ENCODE measurements at regions not wholly inside any gene's neighbourhood (a gene's known extent, or its start where the extent isn't known, plus 50 kb on each side); places are given as distances from the start of the nearest gene placed in this dataset.
A peak's percentile ranks its signal among the peaks of the same experiment; 100 is the strongest.

- Histone ChIP-seq H3K4me1 (ENCODE audit: control insufficient read depth, extremely low read depth, insufficient read depth, low read length) (no peaks in the 10 kb centered on the region), H3K4me3 (replicated peaks in 1 of 3; ENCODE audit: insufficient read depth in 1 of 3, low read depth in 1 of 3, low read length in 3 of 3) (no peak overlapping the region), H3K27ac (ENCODE audit: insufficient read depth, low read depth, low read length) (no peak overlapping the region), H3K4me2 (ENCODE audit: insufficient read depth, low read length) (no peak overlapping the region), H4K20me1 (replicated peaks; ENCODE audit: control insufficient read depth, extremely low read depth, insufficient read depth, low read length) (no peaks in the 10 kb centered on the region), H3K79me2 (ENCODE audit: control insufficient read depth, insufficient read depth, low read length) (no peaks in the 10 kb centered on the region), H3K9ac (replicated peaks; ENCODE audit: extremely low read depth, insufficient read depth, low read length) (no peak overlapping the region), H3K9me1 (replicated peaks; ENCODE audit: control insufficient read depth, extremely low read depth, insufficient read depth, low read length) (no peaks in the 10 kb centered on the region), H3K27me3 (ENCODE audit: control insufficient read depth in 2 of 2, insufficient read depth in 2 of 2, low read length in 2 of 2) (peaks cover 4 to 10% of the 10 kb centered on the region in 2 experiments), H3K36me3 (ENCODE audit: control insufficient read depth in 2 of 2, extremely low read depth in 1 of 2, insufficient read depth in 2 of 2, low read length in 2 of 2) (no peaks in the 10 kb centered on the region), H3K9me3 (replicated peaks; ENCODE audit: control insufficient read depth, insufficient read depth, low read length) (no peaks in the 10 kb centered on the region), H2AFZ (ENCODE audit: low read depth, low read length) (no peak overlapping the region)
- dilution Hi-C loops (cut with MboI; ENCODE audit: extremely low pct_ligation_motif_present, low sequenced_read_pairs) (no loop called here), intact Hi-C loops (cut with micrococcal nuclease) (loop anchor here (2.0 to 5.0 kb wide), 2 partner anchors 68 to 171 kb away; partner anchors contain the start of gene VEGFA)
- ChIA-PET CTCF (no interaction called here), POLR2A (no interaction called here)
- no peak for TF ChIP-seq MAX (IDR thresholded peaks at IDR 0.05; ENCODE audit: insufficient read depth, insufficient read length)
- no peak for TF ChIP-seq MYC (IDR thresholded peaks at IDR 0.05; ENCODE audit: low read depth, low read length)
- no peak for TF ChIP-seq EZH2 (IDR thresholded peaks at IDR 0.05; ENCODE audit: borderline replicate concordance, low read depth, low read length, severe bottlenecking)
- peak; percentile 28 to 58 for TF ChIP-seq CTCF (IDR thresholded peaks at IDR 0.05; ENCODE audit: extremely low read depth in 1 of 2, insufficient read depth in 1 of 2, low read depth in 1 of 2, low read length in 2 of 2)
- TF ChIP-seq JUN (IDR thresholded peaks at IDR 0.05; ENCODE audit: borderline replicate concordance, insufficient read depth, insufficient read length, low read depth) = no peak
- no peak for TF ChIP-seq GATA2 (IDR thresholded peaks at IDR 0.05; ENCODE audit: insufficient read depth, insufficient read length, low read depth, low read length)
- DNase-seq (ENCODE audit: low read depth, low spot score) (peak; percentile 31), FAIRE-seq (no peak)
- no TSS peak for BruUV-seq (replicated peaks)
Observed at GRCh38 chr6:43838276-43839036, 68.4 kb downstream of the VEGFA start.

All from endothelial cell of umbilical vein (primary cell).